H1 (cell line): ENCODE measurements at regions not wholly inside any gene's neighbourhood (a gene's known extent, or its start where the extent isn't known, plus 50 kb on each side); places are given as distances from the start of the nearest gene placed in this dataset.

Source experiments
- POLR2A ChIP-seq, 2 experiments: IDR thresholded peaks; 1 replicate in 1 of 2; 2 replicates in 1 of 2; pipeline ENCODE4 v1.6.1; 2011; ENCODE audit warnings: low read depth in 2 of 2, low read length in 2 of 2, mild to moderate bottlenecking in 2 of 2; ENCODE audit errors: control extremely low read depth in 1 of 2
- SP2 ChIP-seq: IDR thresholded peaks from 2 replicates; pipeline ENCODE4 v1.6.1; 2012; ENCODE audit warnings: mild to moderate bottlenecking, low read length, inconsistent platforms
- TF ChIP-seq, protein P1 (sequence below), 3 experiments: IDR thresholded peaks; 1 replicate in 2 of 3; 2 replicates in 1 of 3; pipeline versions ENCODE4 v1.5.1 to v1.6.1; 2011; ENCODE audit warnings: low read length in 3 of 3, mild to moderate bottlenecking in 3 of 3, inconsistent platforms in 2 of 3, low read depth in 1 of 3, moderate library complexity in 1 of 3; ENCODE audit not compliant: insufficient read depth in 1 of 3; ENCODE audit errors: control extremely low read depth in 1 of 3

GRCh38 chr11:106390078-106390477 lies 312.6 kb downstream of the AASDHPPT start:
- TF ChIP-seq, protein P1, sequence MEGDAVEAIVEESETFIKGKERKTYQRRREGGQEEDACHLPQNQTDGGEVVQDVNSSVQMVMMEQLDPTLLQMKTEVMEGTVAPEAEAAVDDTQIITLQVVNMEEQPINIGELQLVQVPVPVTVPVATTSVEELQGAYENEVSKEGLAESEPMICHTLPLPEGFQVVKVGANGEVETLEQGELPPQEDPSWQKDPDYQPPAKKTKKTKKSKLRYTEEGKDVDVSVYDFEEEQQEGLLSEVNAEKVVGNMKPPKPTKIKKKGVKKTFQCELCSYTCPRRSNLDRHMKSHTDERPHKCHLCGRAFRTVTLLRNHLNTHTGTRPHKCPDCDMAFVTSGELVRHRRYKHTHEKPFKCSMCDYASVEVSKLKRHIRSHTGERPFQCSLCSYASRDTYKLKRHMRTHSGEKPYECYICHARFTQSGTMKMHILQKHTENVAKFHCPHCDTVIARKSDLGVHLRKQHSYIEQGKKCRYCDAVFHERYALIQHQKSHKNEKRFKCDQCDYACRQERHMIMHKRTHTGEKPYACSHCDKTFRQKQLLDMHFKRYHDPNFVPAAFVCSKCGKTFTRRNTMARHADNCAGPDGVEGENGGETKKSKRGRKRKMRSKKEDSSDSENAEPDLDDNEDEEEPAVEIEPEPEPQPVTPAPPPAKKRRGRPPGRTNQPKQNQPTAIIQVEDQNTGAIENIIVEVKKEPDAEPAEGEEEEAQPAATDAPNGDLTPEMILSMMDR (IDR thresholded peaks at IDR 0.05; ENCODE audit: control extremely low read depth in 1 of 3, insufficient read depth in 1 of 3, low read depth in 1 of 3, low read length in 3 of 3), result no peak
- TF ChIP-seq SP2 (no peak), POLR2A (IDR thresholded peaks at IDR 0.05; ENCODE audit: control extremely low read depth in 1 of 2, low read depth in 2 of 2, low read length in 2 of 2) (no peak)
